ENCODE measurements at regions not wholly inside any gene's neighbourhood (a gene's known extent, or its start where the extent isn't known, plus 50 kb on each side); places are given as distances from the start of the nearest gene placed in this dataset.

DNA sequence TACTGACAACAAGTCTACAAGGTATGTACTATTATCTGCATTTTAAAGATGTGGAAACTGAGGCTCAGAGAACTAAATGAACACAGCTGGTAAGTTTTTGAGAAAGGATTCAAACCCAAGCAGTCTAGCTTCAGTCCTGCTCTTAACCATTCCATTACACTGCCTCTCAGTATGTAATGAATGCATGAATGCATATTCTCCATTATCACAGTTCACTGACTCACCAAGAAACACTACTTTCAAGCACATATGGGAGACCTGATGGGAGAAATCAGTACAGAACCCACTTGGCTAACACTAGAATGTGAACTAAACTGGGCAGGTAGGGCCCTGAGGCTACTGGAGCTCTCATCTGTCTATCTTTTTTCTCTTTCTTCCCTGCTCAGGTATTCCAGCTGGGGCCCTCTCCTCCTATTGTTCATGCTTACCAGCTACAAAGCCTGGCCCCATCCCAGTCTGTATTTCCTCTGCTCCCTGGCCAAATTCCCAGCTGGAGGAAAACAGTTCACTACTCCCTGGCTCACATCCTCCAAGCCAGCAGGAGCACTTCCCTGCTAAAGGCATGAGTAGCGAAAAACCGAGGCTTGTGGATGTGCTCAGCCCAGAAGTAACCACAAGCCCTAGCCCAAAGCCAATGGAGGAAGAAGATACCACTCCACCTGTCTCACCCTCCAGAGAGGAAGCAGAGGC, 178.2 kb upstream of the ARHGEF9 start:
- no peak overlapping the region for H3K4me2 ChIP-seq
- Mint-ChIP-seq H3K36me3 (ENCODE audit: low read depth) (peaks cover 3% of the 10 kb centered on the region; the same call in 1 of the 3 replicates), H3K4me3 (no peak overlapping the region), H3K27me3 (ENCODE audit: insufficient read depth, low read depth, poor library complexity) (peaks cover 3% of the 10 kb centered on the region), H3K4me1 (peaks cover 15% of the 10 kb centered on the region), H3K9me3 (peaks cover 3% of the 10 kb centered on the region; the same call in 1 of the 3 replicates), H3K27ac (no peak overlapping the region)
- no peak overlapping the region for H2AFZ ChIP-seq
- no peaks in the 10 kb centered on the region for H3F3A ChIP-seq (replicated peaks; ENCODE audit: low read depth)
- no peaks in the 10 kb centered on the region for H4K20me1 ChIP-seq (replicated peaks; ENCODE audit: insufficient read depth)
- H3K9me2 ChIP-seq (ENCODE audit: insufficient read depth): no peaks in the 10 kb centered on the region
- H3K36me3 ChIP-seq (ENCODE audit: insufficient read depth): no peaks in the 10 kb centered on the region
- no peak for ATAC-seq
- H3K4me3 ChIP-seq: no peak overlapping the region
- H3K27ac ChIP-seq (ENCODE audit: low read depth): no peak overlapping the region
- TF ChIP-seq, protein P1, sequence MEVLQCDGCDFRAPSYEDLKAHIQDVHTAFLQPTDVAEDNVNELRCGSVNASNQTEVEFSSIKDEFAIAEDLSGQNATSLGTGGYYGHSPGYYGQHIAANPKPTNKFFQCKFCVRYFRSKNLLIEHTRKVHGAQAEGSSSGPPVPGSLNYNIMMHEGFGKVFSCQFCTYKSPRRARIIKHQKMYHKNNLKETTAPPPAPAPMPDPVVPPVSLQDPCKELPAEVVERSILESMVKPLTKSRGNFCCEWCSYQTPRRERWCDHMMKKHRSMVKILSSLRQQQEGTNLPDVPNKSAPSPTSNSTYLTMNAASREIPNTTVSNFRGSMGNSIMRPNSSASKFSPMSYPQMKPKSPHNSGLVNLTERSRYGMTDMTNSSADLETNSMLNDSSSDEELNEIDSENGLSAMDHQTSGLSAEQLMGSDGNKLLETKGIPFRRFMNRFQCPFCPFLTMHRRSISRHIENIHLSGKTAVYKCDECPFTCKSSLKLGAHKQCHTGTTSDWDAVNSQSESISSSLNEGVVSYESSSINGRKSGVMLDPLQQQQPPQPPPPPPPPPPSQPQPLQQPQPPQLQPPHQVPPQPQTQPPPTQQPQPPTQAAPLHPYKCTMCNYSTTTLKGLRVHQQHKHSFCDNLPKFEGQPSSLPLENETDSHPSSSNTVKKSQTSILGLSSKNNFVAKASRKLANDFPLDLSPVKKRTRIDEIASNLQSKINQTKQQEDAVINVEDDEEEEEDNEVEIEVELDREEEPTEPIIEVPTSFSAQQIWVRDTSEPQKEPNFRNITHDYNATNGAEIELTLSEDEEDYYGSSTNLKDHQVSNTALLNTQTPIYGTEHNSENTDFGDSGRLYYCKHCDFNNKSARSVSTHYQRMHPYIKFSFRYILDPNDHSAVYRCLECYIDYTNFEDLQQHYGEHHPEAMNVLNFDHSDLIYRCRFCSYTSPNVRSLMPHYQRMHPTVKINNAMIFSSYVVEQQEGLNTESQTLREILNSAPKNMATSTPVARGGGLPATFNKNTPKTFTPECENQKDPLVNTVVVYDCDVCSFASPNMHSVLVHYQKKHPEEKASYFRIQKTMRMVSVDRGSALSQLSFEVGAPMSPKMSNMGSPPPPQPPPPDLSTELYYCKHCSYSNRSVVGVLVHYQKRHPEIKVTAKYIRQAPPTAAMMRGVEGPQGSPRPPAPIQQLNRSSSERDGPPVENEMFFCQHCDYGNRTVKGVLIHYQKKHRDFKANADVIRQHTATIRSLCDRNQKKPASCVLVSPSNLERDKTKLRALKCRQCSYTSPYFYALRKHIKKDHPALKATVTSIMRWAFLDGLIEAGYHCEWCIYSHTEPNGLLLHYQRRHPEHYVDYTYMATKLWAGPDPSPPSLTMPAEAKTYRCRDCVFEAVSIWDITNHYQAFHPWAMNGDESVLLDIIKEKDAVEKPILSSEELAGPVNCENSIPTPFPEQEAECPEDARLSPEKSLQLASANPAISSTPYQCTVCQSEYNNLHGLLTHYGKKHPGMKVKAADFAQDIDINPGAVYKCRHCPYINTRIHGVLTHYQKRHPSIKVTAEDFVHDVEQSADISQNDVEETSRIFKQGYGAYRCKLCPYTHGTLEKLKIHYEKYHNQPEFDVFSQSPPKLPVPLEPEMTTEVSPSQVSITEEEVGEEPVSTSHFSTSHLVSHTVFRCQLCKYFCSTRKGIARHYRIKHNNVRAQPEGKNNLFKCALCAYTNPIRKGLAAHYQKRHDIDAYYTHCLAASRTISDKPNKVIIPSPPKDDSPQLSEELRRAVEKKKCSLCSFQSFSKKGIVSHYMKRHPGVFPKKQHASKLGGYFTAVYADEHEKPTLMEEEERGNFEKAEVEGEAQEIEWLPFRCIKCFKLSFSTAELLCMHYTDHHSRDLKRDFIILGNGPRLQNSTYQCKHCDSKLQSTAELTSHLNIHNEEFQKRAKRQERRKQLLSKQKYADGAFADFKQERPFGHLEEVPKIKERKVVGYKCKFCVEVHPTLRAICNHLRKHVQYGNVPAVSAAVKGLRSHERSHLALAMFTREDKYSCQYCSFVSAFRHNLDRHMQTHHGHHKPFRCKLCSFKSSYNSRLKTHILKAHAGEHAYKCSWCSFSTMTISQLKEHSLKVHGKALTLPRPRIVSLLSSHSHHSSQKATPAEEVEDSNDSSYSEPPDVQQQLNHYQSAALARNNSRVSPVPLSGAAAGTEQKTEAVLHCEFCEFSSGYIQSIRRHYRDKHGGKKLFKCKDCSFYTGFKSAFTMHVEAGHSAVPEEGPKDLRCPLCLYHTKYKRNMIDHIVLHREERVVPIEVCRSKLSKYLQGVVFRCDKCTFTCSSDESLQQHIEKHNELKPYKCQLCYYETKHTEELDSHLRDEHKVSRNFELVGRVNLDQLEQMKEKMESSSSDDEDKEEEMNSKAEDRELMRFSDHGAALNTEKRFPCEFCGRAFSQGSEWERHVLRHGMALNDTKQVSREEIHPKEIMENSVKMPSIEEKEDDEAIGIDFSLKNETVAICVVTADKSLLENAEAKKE (CRISPR knock-in tag; IDR thresholded peaks at IDR 0.05): no peak
- TF ChIP-seq STAT1 (IDR thresholded peaks at IDR 0.05; ENCODE audit: unreplicated experiment) (no peak), CTCF (conservative IDR thresholded peaks at IDR 0.05; ENCODE audit: low read depth in 2 of 2) (no peak), ETS1 (IDR thresholded peaks at IDR 0.05) (no peak), EZH2phosphoT487 (IDR thresholded peaks at IDR 0.05; ENCODE audit: unreplicated experiment) (no peak), NANOG (IDR thresholded peaks at IDR 0.05; ENCODE audit: borderline replicate concordance) (no peak), JUNB (IDR thresholded peaks at IDR 0.05; ENCODE audit: unreplicated experiment) (no peak), CREB1 (CRISPR knock-in tag; IDR thresholded peaks at IDR 0.05; ENCODE audit: low read depth) (no peak), REST (IDR thresholded peaks at IDR 0.05; ENCODE audit: unreplicated experiment) (no peak), ZNF114 (CRISPR knock-in tag; IDR thresholded peaks at IDR 0.05) (no peak)
- no peaks in the 10 kb centered on the region for H3K79me2 ChIP-seq (replicated peaks; ENCODE audit: insufficient read depth)
- H3K27me3 ChIP-seq (ENCODE audit: insufficient read depth): no peaks in the 10 kb centered on the region
- no peak for DNase-seq (ENCODE audit: low spot score)
- no peaks in the 10 kb centered on the region for H3K4me1 ChIP-seq (ENCODE audit: insufficient read depth)
